Kidney tubule cell (primary cell): ENCODE measurements at regions not wholly inside any gene's neighbourhood (a gene's known extent, or its start where the extent isn't known, plus 50 kb on each side); places are given as distances from the start of the nearest gene placed in this dataset.

Experiments
- DNase-seq: peaks from one replicate; pipeline ENCODE4 v3.0.0-alpha.2; 2018; ENCODE audit warnings: low spot score

DNA sequence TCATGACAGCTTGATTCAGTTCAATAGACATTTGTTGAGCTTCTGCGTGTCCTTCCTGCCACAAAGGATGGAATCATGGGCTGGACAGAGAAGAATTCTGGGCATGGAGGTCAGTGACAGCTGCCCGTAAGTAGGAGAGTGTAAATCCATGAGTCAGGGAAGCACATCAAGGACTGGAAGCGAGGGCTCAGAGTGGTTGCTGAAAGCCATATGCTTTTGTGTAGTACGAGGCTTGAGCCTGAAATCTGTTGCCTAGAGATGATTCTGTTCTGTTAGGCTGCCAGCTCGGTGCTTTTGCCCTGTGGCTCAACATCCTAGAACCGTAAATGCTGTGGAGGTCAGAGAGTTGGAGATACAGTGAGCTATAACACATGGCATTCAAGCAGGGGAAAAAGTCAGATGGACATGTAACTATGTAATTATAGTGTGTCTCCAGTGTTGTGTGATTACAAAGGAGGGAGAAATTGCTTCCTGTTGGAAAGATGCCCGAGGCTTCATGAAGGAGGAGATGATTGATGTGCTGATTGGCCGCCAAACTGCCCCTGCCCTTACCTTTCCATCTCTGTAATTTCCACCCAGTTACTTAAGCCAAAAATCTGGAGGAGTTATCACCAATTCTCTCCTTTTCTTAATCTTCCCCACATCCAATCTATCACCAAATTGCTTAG is 92.8 kb upstream of the CACNA1E start:
- peak; percentile 55 for DNase-seq

DNA sequence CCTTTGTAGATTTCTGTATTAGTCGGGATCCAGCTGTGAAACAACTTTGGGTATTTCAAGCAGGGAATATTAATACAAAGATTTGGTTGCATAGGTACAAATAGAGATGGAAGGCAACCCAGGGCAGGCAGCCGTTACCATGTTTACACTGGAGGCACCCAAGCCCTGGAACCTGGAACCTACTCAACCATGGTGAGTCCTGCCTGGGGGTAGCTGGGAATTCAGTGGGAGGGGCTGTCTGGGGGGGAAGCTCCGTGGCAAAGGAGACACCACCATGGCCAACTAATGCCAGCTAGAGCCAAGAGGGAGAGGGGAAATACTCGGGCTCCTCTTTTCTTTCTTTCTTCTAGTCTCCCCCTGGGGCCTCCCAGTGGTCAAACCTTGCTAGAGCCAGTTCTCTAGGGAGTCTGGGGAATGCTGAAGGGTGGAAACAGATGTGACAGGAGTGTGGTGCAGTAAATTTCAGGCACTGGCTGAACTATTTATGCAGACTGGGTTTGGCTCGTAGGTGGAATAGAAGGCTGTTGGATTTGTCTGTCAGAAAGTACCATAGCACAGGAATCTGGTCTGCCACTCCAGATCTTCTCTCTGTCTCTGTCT is 91.9 kb upstream of the CACNA1E start:
- DNase-seq = peak; percentile 40

DNA sequence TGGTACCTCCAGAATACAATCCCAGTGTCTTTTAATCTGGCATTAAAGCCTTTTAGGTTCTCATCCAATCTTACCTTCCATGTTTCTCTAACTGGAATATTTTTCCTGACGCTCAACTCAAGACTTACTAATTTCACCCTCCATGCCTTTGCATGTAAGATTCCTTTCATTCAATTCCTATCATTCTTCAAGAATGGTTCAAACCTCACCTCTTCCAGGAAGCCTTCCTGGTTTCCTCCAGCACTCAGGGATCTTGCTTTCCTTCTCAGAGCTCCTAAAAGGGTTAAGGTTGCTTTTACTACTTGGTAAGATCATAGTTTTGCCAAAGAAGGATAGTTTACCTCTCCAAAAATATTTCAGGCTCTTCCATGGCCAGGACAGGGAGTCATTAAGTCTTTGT is 91.2 kb upstream of the CACNA1E start:
- no peak for DNase-seq

DNA sequence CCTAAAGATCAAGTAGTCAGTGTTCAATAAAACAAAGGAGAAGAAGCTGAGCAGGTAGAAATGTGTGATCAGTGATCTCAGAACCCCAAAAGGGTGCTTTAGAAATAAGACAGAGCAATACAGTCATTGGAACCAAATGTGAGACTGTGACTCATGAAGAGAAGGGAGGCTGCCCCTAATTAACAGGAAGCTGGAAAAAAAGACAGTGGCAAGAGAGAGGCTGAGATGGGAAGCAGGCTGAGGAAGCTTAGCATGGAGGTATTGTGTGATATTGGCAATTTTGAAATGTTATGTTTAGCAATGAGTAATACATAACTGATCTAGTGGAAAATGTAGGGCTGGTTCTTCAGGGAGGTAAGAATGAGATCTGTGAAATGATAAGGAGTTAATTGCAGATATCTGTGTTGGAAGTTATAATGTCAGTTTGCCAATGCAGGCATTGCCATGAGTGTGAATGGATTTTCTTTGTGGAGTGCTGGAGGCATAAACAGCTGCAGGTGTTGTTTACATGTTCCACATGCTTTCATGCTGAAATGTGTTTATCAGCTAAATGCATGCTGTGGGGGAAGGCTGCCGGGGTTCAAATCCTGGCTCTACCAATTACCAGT is 90.6 kb upstream of the CACNA1E start:
- DNase-seq = peak; percentile 55

DNA sequence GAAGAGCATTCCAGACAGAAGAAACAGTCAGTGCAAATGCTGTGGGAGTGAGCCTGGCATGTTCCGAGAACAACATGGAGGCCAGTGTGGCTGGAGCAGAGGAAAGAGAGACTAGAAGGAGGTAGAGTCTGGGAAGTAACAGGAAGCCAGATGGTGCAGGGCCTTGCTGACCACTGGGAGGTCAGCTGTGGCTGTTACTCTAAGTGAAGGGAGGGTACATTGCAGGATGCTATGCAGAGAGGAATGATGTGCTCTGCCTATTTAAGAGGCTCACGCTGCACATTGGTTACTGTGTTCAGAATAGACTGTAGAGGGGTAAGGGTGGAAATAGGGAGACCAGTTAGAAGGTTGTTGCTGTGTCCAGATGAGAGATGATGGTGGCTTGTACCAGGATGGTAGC is 88.6 kb upstream of the CACNA1E start:
- DNase-seq = no peak

DNA sequence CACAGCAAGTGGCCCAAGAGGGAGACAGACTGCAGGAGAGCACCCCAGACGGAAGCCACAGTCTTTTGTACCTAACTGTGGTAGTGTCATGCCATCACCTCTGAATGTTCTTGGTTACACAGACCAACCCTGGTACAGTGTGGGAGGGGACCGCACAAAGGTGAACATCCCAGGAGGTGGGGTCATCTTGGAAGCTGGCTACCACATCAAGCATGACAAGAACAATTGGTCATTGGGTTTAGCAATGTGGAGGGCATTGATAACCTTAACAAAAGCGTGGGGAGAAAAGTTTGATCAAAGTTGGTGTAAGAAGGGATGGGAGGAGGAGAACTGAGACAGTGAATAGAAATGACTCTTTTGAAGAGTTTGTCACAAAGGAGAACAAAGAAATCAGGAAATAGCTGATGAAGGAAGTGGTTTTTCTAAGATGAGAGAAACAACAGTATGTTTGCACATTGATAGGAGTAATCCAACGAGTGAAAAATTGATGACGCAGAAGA is 87.1 kb upstream of the CACNA1E start:
- DNase-seq = no peak

DNA sequence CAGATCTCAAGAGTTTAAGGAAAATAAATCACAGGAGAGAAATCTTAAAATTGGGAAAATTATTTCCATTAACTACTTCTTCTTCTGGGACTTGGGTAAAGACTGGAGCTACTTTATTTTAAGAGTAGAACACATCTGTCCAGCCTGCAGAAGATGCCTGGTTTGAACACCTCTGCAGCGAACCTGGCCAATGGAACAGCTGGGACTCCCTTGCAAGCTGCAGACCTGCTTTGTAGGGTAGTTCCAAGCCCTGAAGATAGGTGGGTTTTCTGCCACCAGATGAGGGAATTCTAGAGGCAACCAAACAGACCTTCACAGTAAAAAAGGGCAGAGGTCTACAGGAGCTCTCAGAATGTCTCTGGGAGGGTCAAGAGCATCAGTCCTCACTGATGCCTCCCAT is 86.5 kb upstream of the CACNA1E start:
- no peak for DNase-seq

DNA sequence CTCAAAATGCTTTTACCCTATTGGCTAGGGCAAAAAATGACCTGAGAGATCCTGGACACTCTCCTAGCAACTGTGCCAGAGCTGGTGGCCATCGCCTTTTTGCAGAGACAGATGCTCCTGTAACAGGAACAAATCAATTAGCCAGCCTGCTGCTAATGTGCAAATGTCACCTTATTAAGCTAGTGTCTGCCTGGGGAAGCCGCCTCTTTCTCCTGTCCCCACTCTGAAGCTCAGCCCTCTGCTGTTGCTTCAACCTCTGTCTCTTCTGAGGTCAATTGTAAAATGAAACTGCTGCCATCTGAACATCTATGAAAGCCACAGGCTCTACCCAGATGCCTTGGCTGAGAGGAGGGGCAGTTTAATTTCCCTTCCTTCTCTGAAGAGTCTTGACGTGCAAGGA is 85.5 kb upstream of the CACNA1E start:
- DNase-seq = no peak

DNA sequence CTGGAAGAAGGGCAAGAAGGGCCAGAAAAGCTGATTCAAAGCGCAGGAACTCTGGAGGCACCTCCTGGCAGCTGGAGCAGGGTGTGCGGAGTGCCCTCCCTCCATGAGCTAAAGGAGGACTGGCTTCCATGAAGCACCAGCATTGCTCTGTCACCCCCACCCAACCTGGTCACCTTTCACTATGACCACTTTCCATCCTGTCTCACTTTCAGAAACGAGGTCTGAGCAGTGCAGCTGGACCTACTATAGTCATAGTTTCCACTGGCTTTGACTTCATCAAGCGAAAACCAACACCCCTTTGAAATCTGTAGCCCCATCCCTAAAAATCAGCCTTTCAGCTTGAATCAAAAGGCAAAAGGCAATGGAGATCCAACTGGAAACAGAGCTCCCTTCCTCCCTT is 84.8 kb upstream of the CACNA1E start:
- DNase-seq = no peak

DNA sequence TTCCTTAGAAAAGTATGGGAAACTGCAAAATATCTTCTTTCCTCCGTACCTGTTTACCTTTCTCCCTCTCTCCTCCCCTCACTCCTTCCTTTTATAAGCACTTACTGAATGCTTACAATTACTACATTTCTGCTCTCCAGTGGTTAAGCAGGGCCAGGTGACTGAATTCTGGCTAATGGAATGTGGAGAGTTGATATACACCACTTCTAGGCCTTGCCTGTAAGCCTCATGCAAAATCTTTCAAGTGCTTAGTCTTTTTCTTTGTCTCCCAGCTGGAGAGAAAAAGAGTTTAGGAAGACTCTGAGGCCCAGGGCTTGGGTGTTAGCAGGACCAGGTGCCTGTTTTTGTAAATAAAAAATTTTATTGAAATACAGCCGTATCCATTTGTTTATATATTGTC is 77.7 kb upstream of the CACNA1E start:
- DNase-seq = no peak

DNA sequence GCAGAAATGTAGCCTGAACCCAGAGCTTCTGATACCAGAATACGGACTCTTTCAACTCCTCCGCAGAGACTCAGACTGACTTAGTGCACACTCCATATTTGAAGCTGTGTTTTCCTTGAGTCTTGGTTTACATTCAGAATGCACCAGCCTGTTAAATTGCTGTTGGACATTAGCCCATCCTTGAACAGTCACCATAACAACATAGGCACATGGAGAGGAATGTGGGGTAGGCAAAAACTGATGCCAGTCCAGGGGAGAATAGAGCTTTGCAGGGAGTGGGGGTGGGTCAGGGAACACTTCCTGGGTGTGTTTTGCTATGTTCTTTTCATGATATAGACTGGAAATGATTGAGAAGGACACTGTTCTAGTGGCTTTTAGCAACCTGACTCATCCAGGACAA is 76.3 kb upstream of the CACNA1E start:
- DNase-seq = no peak

DNA sequence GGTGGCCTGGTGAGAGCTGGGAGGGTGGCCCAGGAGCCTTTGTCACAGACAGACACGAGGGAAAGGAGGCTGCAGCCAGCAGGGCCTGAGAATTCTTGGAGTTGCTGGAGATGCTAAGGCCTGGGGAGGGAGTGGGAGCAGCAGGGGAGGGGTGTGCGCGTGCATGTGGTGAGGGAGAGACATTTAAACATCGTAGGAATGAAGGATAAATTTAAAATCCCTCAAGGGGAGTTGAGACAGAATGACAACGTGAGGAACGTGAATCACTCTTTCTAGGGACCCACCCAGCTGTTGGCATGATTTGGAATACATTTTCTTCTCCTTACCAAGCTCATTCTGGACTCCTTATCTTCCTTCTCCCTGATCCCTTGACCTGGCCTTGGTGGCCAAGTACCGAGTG is 73.3 kb upstream of the CACNA1E start:
- DNase-seq = no peak

DNA sequence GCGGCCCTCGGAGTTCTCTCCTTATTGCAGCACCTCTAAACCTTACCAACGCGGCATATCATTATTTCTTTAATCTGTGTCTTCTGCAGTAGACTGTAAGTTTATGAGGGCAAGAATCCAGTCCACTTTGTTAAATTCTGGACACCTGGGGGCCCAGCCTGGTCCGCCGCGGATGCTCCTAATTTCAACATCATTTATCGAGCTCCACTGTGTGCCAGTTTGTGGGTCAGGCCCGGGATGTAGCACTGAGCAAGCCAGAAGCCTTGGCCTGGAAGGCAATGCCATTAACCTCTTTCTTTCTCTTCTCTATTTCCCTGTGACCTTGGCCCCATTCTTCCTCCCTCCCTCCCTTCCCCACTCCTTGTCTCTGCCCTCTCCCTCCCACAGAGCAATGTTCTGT is 70.6 kb upstream of the CACNA1E start:
- no peak for DNase-seq

DNA sequence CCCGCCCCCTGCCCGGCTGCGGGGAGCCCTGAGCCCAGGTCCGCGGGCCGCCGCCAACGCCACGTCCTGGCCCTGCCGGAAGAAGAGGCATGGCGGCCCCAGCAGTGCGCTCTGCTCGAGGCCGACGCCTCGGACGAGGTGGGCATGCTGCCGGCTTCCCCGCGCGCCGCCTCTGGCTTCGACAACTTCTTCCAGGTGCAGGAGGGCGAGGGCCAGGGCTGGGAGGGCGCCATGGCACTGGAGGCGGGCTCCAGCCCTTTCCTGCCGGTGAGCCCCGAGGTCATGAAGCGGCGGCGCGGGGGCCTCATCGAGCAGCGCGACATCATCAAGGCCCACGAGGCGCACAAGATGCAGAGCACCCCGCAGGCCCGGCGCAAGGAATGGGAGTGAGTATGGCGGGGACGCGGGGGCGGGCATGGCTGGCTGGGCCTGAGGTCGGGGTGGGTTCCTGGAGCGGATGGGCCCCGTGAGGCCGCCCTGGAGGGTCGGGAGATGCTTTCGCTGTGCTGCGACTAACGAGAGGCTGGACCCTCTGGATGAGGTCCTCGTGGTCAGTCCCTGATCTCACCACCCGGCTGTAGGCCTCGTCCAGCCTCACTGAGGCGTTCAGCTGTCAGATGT is 70.0 kb upstream of the CACNA1E start:
- DNase-seq = no peak

DNA sequence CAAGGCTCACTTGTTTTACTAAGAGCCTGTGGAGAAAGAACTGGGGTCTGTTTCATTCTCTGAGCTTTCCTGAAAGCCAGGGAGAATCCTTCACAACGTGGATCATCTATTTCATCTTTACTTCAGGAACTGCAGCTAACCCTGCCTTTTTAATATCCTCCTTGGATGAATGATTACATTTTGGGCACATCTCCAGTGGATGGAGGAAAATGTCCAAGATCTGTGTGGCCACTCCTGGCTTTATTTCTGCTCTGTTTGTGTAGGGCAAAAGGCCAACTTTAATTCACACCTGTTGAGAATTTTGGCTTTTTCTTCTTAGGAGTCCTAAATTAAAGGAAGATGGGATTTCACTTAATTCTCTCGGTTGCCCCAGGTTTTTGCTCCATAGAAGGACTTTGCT is 69.5 kb upstream of the CACNA1E start:
- no peak for DNase-seq

DNA sequence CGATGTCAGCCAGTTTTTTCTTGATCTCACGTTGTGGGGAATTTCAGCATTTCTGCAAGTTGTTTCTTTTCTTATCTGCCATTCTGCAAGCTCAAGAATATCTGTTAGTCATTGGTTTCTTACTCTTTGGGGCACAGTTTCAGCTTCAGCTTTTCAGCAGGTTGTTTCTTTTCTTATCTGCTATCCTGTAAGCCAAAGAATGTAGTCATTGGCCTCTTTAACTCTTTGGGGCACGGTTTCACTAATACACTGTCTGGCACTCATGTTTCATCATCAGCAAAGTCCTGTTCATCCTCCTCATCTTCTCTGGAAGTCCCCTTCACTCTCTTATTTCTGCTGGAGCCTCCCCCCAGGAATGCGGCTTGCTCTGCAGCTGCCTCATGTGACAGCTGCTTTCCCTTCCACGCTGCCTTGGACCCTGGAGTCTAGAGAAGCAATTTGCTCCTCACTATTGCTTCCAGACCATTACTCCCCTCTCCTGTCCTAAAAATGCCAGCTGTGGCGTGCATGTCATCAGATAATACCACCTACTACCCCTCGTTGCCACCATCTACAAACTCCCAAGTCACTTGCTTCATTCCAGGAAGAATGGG is 67.0 kb upstream of the CACNA1E start:
- no peak for DNase-seq

DNA sequence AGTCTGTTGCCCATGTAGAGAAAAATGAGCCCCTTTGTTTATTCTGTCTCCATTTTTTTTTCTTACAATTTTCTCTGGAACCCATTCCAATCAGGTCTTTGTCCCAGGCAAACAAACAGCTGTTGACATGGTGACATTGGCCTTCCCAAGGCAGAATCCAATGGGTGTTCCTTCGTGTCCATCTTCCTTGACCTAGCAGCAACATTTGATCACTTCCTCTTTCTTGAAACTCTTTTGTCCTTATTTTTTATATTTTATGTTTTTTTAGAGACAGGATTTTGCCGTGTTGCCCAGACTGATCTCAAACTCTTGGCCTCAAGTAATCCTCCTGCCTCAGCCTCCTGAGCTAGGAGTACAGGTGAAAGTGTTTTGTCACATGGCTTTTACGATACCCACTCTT is 65.4 kb upstream of the CACNA1E start:
- DNase-seq = no peak

DNA sequence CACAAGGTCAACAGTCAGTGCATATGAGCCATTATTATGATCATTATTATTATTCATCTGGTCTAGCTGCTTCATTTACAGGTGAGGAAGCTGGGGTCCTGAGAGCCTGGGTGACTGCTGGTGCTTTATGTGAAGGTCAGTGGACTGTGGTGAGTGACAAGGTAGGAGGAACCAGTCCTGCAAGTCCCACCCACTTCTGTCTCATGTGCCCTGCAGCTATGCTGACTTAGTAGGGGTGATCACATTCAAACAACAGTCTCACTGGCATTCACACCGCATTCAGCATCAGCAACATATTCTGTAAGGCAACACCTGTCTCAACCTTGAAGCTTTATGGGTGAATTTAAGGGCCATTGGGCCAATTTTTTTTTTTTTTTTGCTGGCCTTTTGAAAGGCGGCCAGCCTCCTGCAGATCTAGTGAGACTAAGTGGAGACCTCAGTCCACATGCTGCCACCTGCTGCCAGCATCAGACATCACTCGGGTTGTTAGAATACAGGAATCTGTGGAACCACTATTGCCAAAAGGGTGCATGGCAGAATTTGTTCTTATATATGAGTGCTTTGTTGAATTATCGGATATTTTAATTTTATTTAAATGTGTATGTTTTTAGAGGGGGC is 59.9 kb upstream of the CACNA1E start:
- DNase-seq = peak; percentile 63

DNA sequence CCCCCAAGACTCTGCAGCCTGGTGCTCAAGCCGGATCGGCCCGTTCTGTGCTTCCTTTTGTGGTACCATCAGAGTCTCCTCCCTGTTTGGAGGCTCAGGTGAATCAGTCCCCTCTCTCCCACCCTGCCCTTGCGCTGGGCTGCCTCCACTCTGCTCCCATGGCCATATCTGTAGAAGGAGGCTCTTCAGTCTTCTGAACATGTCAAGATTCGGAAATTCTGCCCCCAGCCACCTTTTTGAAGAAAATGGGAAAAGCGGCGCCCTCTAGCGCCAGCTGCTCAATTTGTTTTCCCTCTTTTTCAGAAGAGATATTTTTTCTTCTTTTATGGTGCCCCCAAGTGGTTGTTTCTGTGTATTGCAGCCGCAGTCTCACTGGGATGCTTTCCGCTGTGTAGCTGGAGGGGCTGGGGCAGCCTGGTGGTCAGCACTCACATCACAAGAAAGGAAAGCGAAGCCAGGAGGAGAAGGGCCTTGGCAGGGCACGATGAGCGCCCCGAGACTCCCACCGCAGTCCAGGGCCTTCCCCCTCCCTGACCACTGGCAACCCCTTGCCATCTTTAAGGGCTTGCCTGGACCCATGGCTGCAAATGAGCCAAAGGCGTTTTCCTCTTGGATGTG is 58.4 kb upstream of the CACNA1E start:
- DNase-seq = peak; percentile 73

DNA sequence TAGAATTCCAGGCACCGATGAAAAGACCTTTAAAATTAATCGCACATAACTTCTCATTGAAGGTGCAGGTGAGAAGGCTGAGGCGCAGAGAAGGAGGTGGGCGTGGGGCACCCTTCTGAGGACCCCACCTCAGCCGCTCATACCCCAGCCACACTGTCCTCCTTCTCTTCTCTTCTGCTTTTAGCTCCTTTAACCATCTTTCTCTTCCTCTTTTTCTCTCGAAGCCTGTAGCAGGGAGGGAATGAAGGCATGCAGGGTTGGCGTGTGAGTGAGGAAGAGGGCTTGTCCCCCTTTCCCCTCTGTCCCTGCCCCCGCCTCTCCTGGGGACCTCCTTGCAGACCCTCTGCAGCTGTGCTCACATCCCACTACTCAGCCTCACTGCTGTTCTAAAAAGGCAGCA is 57.8 kb upstream of the CACNA1E start:
- no peak for DNase-seq

DNA sequence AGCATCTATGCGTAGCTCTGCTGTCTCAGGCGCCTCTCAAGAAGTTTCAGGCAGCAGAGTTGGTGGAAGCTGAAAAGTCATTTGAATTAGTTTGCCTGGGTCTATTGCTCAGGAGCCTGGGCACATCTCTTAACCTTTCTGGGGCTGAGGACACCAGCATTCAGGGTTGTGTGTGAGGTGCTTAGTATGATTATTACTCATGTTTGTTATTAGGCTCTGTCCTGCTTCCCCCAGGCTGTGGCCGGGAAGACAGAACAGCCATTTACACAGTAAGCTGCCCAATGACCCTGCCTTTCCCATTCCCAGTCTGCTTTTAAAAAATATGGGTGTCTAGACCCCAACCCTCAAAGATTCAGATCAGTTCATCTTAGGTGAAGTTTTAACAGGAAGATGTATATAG is 53.9 kb upstream of the CACNA1E start:
- DNase-seq = no peak
